Lung (tissue), 11 donors: ENCODE measurements at regions not wholly inside any gene's neighbourhood (a gene's known extent, or its start where the extent isn't known, plus 50 kb on each side); places are given as distances from the start of the nearest gene placed in this dataset.

Experiments
- ATAC-seq: fragments of 200-7000 bp; cut with Tn5 transposase; one replicate; pipeline ENCODE4 v1.9.1; 2020; ENCODE audit warnings: moderate number of reproducible peaks; ENCODE audit not compliant: insufficient read depth, low FRiP score
- DNase-seq, 3 donors: peaks; one replicate each; pipeline ENCODE4 v3.0.0-alpha.2; 2013 to 2017
- H3K27ac ChIP-seq, 2 donors: one replicate each; pipeline ENCODE4 v1.5.1; 2013; ENCODE audit warnings: mild to moderate bottlenecking in 2 of 2, moderate library complexity in 2 of 2, control low read depth in 1 of 2, inconsistent platforms in 1 of 2, low read depth in 1 of 2, low read length in 1 of 2
- H3K27me3 ChIP-seq, 3 donors: one replicate each; pipeline ENCODE4 v1.5.1; 2013; ENCODE audit warnings: low read length in 2 of 3; ENCODE audit not compliant: control insufficient read depth in 3 of 3, insufficient read depth in 3 of 3
- H3K36me3 ChIP-seq, 4 donors: one replicate each; pipeline ENCODE4 v1.5.1; 2013; ENCODE audit warnings: low read length in 4 of 4, mild to moderate bottlenecking in 1 of 4, moderate library complexity in 1 of 4; ENCODE audit not compliant: control insufficient read depth in 4 of 4, insufficient read depth in 4 of 4
- H3K4me1 ChIP-seq, 5 donors: one replicate each; pipeline ENCODE4 v1.5.1; 2013; ENCODE audit warnings: low read length in 5 of 5, mild to moderate bottlenecking in 2 of 5, moderate library complexity in 1 of 5; ENCODE audit not compliant: control insufficient read depth in 5 of 5, insufficient read depth in 5 of 5
- H3K4me3 ChIP-seq: one replicate; pipeline ENCODE4 v1.5.1; 2013; ENCODE audit warnings: mild to moderate bottlenecking, control low read depth, moderate library complexity
- H3K9ac ChIP-seq, 2 donors: one replicate each; pipeline ENCODE4 v1.5.1; 2013; ENCODE audit warnings: low read length in 2 of 2, control low read depth in 1 of 2; ENCODE audit not compliant: insufficient read depth in 1 of 2
- H3K9me3 ChIP-seq, 4 donors: one replicate each; pipeline ENCODE4 v1.5.1; 2013; ENCODE audit warnings: low read length in 3 of 4, mild to moderate bottlenecking in 1 of 4, moderate library complexity in 1 of 4; ENCODE audit not compliant: control insufficient read depth in 4 of 4, insufficient read depth in 3 of 4
- CTCF ChIP-seq: IDR thresholded peaks from 2 replicates; pipeline ENCODE4 v1.5.1; 2012; ENCODE audit warnings: mild to moderate bottlenecking; ENCODE audit errors: control extremely low read depth, extremely low read depth
- WGBS, 2 donors: extraction: QIAGEN DNeasy Blood & Tissue Kit; methylation state at CpG; one replicate each; pipeline ENCODE4 v1.1.7; 2013; 5-methylcytosine and 5-hydroxymethylcytosine counted together
- donor health status: control.
- donor health status: control.
- donor health status: Bipolar disorder and iron deficiency.
- donor health status: healthy.
- donor health status: DM: yes; HTN: yes; CAD: no.

- Histone ChIP-seq H3K27me3 (no peaks in the 10 kb centered on the region), H3K9ac (no peak overlapping the region), H3K9me3 (no peaks in the 10 kb centered on the region), H3K27ac (no peak overlapping the region), H3K4me1 (peaks cover 0 to 16% (median 0%) of the 10 kb centered on the region in 5 donors), H3K36me3 (no peaks in the 10 kb centered on the region), H3K4me3 (no peak overlapping the region)
- WGBS, 2 donors: 95 to 100% methylated on average over 1 of the region's 1 CpG
- DNase-seq (no peak), ATAC-seq (no peak)
- TF ChIP-seq CTCF: no peak
These were observed 236.8 kb upstream of the HS6ST1 start for GRCh38 chr2:128555433-128555832.

GRCh38 chr2:128556089-128556488 lies 237.4 kb upstream of the HS6ST1 start:
- H3K27ac ChIP-seq: no peak overlapping the region
- DNase-seq (no peak), ATAC-seq (no peak)
- peaks cover 0 to 9% (median 0%) of the 10 kb centered on the region in 5 donors for H3K4me1 ChIP-seq
- H3K9ac ChIP-seq: no peak overlapping the region
- no peak overlapping the region for H3K4me3 ChIP-seq
- no peak for TF ChIP-seq CTCF
- no peaks in the 10 kb centered on the region for H3K27me3 ChIP-seq
- H3K9me3 ChIP-seq: no peaks in the 10 kb centered on the region
- no peaks in the 10 kb centered on the region for H3K36me3 ChIP-seq
- WGBS, 2 donors: 87 to 89% methylated on average over 3 of the region's 3 CpGs

- H3K27ac ChIP-seq: no peak overlapping the region
- no peaks in the 10 kb centered on the region for H3K27me3 ChIP-seq
- no peak overlapping the region for H3K9ac ChIP-seq
- 90 to 92% methylated on average over 4 of the region's 4 CpGs for WGBS, 2 donors
- TF ChIP-seq CTCF: no peak
- ATAC-seq (no peak), DNase-seq (no peak)
- H3K36me3 ChIP-seq: no peaks in the 10 kb centered on the region
- H3K4me3 ChIP-seq: no peak overlapping the region
- peaks cover 0 to 7% (median 0%) of the 10 kb centered on the region in 5 donors for H3K4me1 ChIP-seq
- H3K9me3 ChIP-seq: no peaks in the 10 kb centered on the region
These were observed 238.0 kb upstream of the HS6ST1 start for GRCh38 chr2:128556633-128557032.

- Histone ChIP-seq H3K36me3 (no peaks in the 10 kb centered on the region), H3K27ac (no peak overlapping the region), H3K9ac (no peak overlapping the region), H3K4me3 (no peak overlapping the region), H3K4me1 (peaks cover 0 to 7% (median 0%) of the 10 kb centered on the region in 5 donors), H3K9me3 (no peaks in the 10 kb centered on the region), H3K27me3 (no peaks in the 10 kb centered on the region)
- TF ChIP-seq CTCF: no peak
- WGBS, 2 donors: 93 to 95% methylated on average over 6 of the region's 6 CpGs
- ATAC-seq (no peak), DNase-seq (no peak)
These were observed 238.4 kb upstream of the HS6ST1 start for GRCh38 chr2:128557069-128557468.
